GM12872 (cell line): ENCODE measurements at regions not wholly inside any gene's neighbourhood (a gene's known extent, or its start where the extent isn't known, plus 50 kb on each side); places are given as distances from the start of the nearest gene placed in this dataset.

ENCODE experiments used
- CTCF ChIP-seq: IDR thresholded peaks from 3 replicates; pipeline ENCODE4 v1.5.1; 2011; ENCODE audit warnings: low read depth, mild to moderate bottlenecking, low read length, moderate library complexity; ENCODE audit not compliant: insufficient read depth

GRCh38 chr5:126265917-126266316 lies 157.3 kb upstream of the GRAMD2B start:
- no peak for TF ChIP-seq CTCF

- TF ChIP-seq CTCF, result no peak
Measured at GRCh38 chr5:126267438-126267837, 155.8 kb upstream of the GRAMD2B start.

GRCh38 chr5:126268697-126269315 lies 154.4 kb upstream of the GRAMD2B start:
- no peak for TF ChIP-seq CTCF

- no peak for TF ChIP-seq CTCF
Measured at GRCh38 chr5:126269511-126269910, 153.7 kb upstream of the GRAMD2B start.

GRCh38 chr5:126271141-126271540 lies 152.1 kb upstream of the GRAMD2B start:
- no peak for TF ChIP-seq CTCF

- TF ChIP-seq CTCF, result no peak
Measured at GRCh38 chr5:126274076-126274762, 149.0 kb upstream of the GRAMD2B start.

GRCh38 chr5:126274763-126275125 lies 148.5 kb upstream of the GRAMD2B start:
- TF ChIP-seq CTCF, result no peak
